ENCODE measurements at regions not wholly inside any gene's neighbourhood (a gene's known extent, or its start where the extent isn't known, plus 50 kb on each side); places are given as distances from the start of the nearest gene placed in this dataset.
"Not testable (repeated sequence)": the region's sequence is repeated elsewhere in the genome, so short reads cannot be mapped to it uniquely, and the experiment has no call there.

DNA sequence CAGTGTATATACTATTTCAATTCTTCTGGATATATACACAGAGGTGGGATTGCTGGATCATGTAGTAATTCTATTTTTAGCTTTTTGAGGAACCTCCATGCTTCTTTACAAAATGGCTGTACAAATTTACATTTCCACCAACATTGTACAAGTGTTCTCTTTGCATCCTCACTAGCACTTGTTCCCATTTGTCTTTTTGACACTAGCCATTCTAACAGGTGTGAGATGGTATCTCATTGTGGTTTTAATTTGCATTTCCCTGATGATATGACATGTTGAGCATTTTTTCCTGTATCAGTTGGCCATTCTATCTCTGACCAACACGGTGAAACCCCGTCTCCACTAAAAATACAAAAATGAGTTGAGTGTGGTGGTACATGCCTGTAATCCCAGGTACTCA lies 68.1 kb upstream of the PMEPA1 start:
- DNase-seq = no peak

DNA sequence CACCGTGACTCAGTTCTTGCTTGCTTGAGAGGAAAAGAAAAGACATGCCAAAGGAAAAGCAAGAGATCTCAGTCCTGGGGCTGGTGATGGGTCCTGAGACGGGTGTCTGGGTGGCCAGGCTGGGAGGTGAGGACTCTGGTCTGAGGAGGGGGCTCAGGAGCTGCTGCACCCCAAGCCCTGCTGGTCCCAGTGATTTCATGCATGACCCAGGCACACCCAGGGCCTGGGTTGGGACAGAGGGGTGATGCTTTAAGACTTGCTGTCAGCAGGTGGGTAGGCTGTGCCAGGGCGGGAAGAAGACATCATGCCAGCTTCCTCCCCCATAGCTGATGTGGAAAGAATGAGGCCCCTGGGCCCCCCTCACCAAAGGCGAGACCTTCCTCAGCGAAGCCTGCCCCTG lies 65.1 kb upstream of the PMEPA1 start:
- no peak for DNase-seq

DNA sequence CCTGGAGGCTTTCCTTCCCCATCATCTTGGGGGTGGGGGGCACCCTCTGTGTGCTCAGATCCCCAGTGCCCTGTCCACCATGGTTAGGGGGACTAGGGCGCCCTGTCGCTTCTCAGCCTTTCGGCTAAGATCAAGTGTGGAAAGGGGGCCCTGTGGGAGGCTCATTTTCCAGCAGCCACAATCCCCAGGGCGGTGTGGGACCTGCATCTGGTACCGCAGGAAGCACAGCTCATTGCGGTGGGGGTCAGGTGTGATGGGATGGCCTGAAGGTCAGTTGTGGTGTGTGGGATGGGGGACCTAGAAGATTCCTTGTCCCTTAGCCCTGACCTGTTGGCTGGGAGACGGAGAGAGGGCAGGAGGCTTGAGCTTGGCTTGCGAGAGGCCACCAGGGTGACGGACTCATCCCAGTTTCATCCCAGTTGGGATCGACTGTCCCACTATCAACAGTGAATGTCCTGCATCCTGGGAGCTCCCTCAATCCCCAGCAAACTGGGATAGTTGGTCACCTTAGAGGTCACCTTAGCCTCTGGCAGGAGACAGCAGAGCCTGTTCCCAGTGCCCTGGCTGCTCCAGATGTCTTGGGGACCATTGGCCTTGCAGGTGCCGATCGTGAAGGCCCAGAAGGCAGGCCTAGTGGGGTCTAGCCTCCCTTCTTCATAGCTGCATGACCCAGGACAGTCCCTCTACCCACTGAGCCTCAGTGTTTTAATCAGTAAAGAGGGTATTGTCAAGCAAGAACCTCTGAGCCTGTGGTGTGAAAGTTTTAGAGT lies 64.5 kb upstream of the PMEPA1 start:
- no peak for DNase-seq

DNA sequence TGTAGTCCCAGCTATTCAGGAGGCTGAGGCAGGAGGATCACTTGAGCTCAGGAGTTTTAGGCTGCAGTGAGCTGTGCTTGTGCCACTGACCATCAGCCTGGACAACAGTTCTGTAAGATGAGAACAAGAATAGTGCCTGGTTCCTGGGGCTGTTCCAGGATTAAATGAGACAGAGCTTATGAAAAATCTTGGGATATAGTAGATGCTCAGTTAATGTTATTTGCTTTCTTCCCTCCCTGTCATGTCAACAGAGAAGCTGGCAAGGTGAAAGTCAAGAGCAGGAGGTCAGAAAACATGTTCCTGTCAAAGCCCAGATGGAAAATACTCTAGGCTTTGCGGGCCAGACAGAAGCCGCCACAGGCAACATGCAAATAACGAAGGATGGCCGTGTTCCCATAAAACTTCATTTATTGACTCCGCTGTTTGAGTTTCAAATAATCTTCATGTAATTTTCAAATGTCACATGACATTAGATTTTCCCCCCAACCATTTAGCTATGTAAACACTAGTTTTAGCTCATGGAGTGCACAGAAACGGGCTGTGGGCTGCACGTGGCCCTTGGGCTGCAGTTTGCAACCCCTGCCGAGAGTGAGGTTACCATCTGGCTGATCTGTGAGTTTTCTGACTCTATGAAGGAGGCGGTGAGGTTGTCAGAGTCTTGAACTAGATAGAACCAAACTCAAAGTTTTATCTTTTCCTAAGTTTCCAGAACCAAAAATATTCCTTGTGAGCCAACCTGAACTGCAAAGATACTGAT lies 63.4 kb upstream of the PMEPA1 start:
- no peak for DNase-seq

DNA sequence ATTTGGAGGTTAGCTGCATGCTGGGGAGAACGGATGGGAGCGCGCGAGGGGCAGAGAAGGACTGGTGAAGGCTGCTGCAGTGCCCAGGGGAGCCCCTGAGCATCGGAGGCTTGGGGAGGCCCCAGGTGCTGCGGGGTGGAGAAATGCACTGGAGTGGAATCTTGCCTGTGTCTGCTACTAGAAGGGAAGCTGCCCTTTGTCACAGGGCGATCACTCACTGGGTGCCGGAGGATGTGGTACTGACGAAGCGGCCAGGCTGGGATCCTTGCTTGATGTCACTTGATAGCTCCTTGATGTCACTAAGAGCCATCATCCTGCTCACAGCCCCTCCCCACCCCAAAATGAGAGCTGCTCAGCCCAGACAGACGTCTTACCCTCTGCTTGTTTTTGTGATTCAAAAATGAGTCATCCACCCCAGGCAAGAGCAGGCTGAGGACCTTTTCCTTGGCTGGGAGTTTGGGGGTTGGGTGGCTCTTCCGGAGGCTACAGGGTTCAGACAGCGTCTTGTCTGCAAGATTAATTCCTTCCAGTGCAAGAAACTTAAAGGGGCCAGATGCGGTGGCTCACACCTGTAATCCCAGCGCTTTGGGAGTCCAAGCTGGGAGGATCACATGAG lies 62.6 kb upstream of the PMEPA1 start:
- DNase-seq = no peak

DNA sequence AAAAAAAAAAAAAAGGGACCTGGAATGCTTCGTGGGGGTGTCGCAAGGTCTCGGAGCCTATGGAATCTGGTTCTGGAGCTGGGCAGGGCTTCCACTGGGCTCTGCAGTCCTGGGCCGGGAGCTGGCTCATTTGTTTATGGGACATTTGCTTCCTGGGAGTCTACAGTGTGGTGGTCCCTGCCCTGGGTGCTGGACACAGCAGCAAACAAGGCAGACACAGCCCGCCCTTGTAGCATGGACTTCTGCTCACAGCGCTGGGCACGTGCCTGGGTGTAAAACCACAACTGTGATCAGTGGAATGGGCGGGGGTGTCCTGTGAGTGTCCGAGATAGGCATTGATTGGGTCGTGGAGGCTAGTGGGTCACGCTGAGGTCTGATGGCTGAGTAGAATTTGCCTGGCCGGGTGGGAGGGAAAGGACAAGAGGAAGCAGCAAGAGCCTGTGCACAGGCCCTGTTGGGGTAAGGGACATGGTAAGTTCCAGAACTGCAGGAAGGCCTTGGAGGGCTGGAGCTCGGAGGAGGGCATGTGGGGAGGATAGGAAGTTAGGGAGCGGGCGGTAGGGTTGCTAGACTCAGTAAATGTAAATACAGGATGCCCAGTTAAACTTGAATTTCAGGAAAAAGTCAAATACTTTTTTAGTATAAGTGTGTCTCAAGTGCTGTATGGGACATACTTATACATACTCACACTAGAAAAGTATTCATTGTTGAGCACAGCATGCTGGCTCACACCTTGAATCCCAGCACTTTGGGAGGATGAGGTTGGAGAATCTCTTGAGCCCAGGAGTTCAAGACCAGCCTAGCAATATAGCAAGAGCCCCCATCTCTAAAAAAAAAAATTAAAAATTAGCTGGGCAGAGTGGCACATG lies 61.3 kb upstream of the PMEPA1 start:
- DNase-seq = no peak

DNA sequence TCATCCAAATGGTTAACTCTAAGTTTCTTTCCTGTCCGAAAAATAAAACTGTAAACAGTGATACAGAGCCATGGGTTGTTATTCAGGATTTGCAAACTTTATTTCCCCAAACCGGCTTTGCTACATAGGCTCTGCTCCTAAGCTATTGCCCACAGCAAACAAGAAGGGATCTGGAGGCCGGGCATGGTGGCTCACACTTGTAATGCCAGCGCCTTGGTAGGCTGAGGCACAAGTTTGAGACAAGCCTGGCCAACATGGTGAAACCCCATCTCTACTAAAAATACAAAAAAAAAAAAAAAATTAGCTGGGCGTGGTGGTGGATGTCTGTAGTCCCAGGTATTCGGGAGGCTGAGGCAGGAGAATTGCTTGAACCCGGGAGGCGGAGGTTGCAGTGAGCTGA lies 60.6 kb upstream of the PMEPA1 start:
- DNase-seq = not testable (repeated sequence)

DNA sequence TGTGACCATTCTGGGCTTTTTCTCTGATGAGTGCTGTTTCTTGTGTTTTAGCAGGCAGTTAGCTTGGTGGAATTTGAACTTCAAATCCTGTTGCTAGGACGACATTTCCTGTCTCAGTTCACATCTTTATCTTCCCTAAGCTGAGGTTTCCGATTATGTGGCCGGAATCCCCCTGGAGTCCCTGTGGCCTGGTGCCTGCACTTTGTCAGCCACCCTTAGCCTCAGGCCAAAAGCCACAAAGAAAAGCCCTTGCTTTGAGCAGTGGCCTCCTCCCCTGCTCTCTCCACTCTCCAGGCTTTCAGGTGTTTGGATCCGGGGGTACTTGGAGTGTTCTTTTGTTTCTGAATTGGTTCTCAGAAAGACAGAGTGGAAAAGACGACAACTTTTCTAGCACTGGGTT lies 59.9 kb upstream of the PMEPA1 start:
- no peak for DNase-seq

DNA sequence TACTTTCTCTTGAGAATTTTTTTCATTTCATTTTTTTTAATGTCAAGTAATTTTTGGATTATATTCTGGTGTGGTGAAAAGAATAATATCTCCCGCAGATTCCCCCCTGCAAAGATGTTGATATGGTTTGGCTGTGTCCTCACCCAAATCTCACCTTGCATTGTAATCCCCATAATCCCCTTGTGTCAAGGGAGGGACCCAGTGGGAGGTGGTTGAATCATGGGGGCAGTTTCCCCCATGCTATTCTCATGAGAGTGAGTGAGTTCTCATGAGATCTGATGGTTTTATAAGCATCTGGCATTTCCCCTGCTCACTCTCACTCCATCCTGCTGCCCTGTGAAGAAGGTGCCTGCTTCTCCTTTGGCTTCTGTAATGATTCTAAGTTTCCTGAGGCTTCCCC lies 58.7 kb upstream of the PMEPA1 start:
- no peak for DNase-seq

DNA sequence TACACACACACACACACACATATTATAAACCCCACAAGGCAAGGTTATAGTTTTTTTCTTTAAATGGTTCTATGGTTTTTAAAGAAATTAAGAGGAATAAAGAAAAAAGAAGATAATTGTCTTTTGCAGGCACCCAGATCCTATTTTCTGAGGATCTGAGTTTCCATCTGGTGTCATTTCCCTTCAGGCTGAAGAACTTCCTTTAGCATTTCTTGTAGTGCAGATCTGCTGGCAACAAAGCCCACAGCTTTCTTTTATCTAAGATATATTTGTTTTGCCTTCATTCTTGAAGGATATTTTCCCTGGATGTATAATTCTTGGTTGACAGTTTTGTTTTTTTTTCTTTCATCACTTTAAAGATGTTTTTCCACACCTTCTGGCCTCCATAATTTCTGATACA lies 57.6 kb upstream of the PMEPA1 start:
- no peak for DNase-seq

DNA sequence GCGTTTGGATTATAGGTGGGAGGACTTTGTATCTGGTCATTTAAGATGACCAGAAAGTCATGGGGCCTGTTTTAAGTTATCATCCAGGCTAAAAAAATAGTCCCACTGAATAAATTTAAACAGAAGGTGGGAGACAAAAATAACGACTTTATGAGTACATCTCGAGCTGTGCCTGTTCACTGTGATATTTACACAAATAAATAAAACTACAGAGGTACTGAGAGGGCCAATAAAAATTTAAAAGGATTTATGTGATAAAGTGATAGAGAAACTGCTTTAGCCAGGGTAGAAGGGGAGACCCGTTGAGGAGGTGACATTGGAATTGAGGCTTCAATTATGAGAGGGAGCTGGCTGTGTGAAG lies 53.4 kb upstream of the PMEPA1 start:
- DNase-seq = no peak

DNA sequence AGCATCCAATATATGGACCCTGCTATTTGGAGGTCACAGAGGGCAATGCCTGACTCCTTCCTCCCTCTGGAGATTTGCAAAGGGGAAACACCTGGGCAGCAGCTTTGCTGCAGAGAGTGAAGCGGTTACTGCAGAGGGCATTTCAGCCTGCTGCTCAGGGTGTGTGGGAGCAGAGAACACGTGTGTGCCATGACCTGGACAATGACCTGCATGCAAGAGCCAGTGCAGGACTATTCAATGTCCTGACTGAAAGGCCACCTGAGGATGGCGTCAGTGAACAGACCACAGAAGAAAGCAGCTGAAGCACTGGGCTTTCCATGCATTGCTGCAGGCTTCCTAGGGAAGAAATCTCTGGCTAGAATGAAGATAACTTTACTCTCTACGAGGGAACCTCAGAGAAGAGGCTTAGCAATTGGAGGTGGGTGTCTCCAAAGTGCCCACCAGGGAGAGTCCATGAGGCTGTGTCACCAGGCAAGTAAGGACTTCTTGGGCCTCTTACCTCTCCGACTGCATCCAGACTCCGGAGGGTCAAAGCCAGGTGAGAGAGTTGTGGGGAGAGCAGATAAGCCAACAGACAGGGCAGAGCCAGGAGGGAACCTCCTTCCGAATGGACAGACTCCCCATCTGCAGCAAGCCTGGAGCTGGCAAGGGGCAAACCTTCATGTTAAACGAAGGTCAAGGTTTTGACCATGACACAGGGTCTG lies 52.9 kb upstream of the PMEPA1 start:
- DNase-seq = no peak

DNA sequence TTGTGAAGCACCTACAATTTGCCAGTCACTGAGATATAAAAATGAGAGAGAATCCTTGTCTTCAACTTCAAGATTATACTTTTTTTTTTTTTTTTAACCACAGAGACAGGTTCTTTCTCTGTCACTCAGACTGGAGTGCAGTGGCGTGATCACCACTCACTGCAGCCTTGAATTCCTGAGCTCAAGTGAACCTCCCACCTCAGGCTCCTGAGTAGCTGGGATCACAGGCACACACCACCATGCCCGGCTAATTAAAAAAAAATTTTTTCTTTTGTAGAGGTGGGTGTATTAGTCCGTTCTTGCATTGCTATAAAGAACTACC lies 51.6 kb upstream of the PMEPA1 start:
- DNase-seq = no peak

DNA sequence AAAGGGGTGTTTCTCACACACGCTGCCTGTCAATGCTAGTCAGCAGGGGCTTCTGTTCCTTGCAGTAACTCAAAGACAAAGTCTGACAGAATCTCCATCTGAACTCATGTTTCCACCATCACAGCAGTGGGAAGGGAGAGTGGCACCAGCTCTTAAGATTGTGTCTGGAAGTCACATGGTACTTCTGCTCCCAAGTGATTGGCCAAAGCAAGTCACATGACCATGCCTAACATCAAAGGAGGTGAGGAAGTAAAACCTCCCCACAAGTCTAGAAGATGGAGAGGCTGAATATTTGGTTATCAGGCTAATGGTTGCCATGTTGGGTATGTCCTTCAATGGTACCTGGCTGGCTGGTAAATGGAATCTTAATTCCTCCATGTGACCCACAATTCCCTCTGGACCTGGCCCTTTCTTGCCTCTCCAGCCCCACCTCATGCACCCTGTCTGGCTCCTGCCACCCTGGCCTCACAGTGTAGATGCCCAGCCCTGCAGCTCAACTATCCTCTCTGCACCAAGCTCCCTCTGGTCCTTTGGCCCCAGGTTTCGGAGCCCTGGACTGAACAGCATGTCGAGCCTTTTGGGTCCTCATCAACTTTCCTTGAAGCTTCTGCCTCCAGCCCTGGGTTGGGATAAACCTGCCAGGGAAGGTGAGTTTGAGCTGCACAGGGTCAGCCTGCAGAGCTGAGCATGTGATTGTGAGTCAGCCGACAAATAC lies 51.0 kb upstream of the PMEPA1 start:
- no peak for DNase-seq

DNA sequence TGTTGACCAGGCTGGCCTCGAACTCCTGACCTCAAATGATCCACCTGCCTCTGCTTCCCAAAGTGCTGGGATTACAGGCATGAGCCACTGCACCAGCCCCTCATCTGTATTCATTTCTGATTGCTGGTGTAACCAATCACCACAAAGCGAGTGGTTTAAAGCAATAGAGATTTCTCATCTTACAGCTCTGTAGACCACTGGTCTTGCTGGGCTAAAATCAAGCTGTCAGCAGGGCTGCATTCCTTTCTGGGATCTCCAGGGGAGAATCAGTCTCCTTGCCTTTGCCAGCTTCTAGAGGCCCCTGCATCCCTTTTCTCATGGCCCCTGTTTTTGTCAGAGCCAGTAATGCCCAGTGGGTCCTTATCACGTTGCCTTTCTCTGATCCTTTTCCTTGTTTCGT lies 49.9 kb upstream of the PMEPA1 start:
- DNase-seq = no peak

All from activated naive CD4-positive, alpha-beta T cell treated with Interleukin-2 at 50 U/mL for 16 hours (primary cell).